ENCODE measurements at regions not wholly inside any gene's neighbourhood (a gene's known extent, or its start where the extent isn't known, plus 50 kb on each side); places are given as distances from the start of the nearest gene placed in this dataset.
A peak's percentile ranks its signal among the peaks of the same experiment; 100 is the strongest.

DNA sequence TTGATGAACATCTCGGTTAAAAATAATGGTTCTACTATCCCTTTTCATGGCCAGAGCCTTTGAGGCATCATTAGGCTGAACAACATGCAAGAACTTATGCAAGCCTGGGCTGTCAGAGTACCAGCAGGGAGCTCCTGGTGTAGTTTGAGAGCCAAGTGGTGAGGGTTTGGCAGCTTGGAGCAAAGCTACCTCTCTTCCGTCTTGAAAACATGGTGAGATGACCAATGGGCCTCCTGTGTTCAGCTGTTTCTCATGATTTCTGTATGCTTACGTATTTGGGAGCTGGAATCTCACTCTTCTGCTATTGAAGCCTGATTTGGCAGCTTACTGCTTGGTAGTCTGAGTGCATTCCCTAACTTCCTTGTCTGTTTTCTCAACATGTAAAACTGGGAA lies 150.4 kb downstream of the CXCL12 start:
- Histone ChIP-seq H3K27me3 (no peaks in the 10 kb centered on the region), H3K4me1 (no peaks in the 10 kb centered on the region), H3K9me3 (no peaks in the 10 kb centered on the region), H3K36me3 (ENCODE audit: low read depth, missing control alignments) (no peaks in the 10 kb centered on the region), H3K27ac (no peak overlapping the region), H3K4me3 (no peak overlapping the region)
- no peak for TF ChIP-seq POLR2A (IDR thresholded peaks at IDR 0.05)
- TF ChIP-seq, protein P1, sequence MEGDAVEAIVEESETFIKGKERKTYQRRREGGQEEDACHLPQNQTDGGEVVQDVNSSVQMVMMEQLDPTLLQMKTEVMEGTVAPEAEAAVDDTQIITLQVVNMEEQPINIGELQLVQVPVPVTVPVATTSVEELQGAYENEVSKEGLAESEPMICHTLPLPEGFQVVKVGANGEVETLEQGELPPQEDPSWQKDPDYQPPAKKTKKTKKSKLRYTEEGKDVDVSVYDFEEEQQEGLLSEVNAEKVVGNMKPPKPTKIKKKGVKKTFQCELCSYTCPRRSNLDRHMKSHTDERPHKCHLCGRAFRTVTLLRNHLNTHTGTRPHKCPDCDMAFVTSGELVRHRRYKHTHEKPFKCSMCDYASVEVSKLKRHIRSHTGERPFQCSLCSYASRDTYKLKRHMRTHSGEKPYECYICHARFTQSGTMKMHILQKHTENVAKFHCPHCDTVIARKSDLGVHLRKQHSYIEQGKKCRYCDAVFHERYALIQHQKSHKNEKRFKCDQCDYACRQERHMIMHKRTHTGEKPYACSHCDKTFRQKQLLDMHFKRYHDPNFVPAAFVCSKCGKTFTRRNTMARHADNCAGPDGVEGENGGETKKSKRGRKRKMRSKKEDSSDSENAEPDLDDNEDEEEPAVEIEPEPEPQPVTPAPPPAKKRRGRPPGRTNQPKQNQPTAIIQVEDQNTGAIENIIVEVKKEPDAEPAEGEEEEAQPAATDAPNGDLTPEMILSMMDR (IDR thresholded peaks at IDR 0.05), result no peak
- intact Hi-C loops (cut with DNase I; ENCODE audit: low total_unique reads), result no loop called here
- DNase-seq, result no peak
- 71 to 86% methylated on average over 3 of the region's 3 CpGs for WGBS, 2 donors

DNA sequence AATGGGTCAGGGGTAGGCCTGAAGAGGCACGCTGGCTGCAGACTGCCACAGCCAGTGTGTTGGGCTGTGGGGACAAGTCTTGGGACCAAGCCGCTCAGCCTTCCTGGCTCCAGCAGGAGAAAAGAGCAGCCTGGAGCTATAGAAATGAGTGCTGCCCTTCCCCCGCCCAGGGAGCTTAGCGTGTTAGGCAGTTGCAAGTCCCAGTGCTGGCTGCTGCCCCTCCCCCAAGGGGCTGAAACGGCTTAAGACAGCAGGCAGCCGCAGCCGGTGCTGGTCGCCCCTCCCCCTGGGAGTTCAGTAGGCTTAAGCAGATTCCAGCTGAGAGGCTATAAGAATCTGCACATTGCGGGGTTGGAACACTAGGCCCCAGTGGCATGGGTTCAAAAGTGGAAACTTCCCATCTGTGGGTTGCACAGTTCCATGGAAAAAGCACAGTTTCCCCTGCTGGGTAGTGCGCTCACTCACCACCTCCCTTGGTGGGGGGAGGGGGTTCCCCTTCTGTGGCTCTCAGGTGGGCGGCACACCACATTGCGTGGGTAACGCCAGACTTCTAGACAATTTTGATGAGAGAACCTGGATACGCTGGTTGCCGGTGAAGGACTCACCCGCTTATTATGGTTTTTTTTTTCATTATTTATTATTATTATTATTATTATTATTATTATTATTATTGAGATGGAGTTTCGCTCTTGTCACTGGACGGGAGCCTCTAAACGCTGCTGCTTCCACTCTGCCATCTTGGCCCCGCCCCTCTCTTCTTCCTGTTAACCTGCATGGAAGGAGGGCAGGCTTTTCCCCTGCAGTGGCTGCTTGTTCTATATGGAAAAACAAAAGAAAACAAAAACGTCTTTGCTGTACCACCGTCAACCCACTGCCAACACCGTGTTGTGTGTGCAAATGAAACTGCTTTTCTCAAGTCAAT lies 151.1 kb downstream of the CXCL12 start:
- H3K9me3 ChIP-seq, result no peaks in the 10 kb centered on the region
- H3K27ac ChIP-seq, result no peak overlapping the region
- TF ChIP-seq, protein P1 (IDR thresholded peaks at IDR 0.05), result no peak
- TF ChIP-seq POLR2A (IDR thresholded peaks at IDR 0.05), result no peak
- H3K4me3 ChIP-seq, result no peak overlapping the region
- no peaks in the 10 kb centered on the region for H3K27me3 ChIP-seq
- no peaks in the 10 kb centered on the region for H3K4me1 ChIP-seq
- peak; percentile 36 for DNase-seq
- intact Hi-C loops (cut with DNase I; ENCODE audit: low total_unique reads), result no loop called here
- 55 to 67% methylated on average over 14 to 23 of the region's 23 CpGs for WGBS, 2 donors
- no peaks in the 10 kb centered on the region for H3K36me3 ChIP-seq (ENCODE audit: low read depth, missing control alignments)

DNA sequence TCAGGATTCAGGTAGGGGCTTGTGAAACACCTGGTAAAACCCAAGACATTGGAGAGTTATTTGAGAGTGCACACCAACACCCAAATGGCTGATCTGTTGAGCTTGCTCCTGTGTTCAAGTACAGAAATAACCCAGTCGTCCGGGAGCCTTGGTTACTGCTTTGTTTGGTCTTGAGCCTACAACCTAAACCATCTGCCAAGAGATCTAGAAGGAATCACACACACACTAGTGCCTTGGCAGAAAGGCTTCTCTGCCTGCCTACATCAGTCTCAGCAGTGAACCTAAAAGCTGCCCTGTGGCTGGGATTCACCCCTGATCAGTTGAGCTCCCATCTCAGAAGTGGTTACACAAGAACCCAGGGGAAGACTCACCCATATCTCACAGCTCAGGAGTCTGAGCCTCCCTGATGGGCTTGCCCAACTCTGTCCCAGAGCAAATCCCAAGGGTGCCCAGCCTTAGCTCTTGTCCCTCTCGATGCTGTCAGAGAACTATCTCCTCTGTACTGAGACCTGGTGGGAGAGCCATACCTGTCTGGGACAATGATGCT lies 167.6 kb downstream of the CXCL12 start:
- Histone ChIP-seq H3K27me3 (no peaks in the 10 kb centered on the region), H3K27ac (no peak overlapping the region), H3K4me1 (no peaks in the 10 kb centered on the region), H3K36me3 (ENCODE audit: low read depth, missing control alignments) (no peaks in the 10 kb centered on the region), H3K9me3 (no peaks in the 10 kb centered on the region), H3K4me3 (no peak overlapping the region)
- intact Hi-C loops (cut with DNase I; ENCODE audit: low total_unique reads), result no loop called here
- WGBS, 2 donors, result 88 to 100% methylated on average over 3 of the region's 3 CpGs
- no peak for DNase-seq
- TF ChIP-seq POLR2A (IDR thresholded peaks at IDR 0.05), result no peak
- TF ChIP-seq, protein P1 (IDR thresholded peaks at IDR 0.05), result no peak

DNA sequence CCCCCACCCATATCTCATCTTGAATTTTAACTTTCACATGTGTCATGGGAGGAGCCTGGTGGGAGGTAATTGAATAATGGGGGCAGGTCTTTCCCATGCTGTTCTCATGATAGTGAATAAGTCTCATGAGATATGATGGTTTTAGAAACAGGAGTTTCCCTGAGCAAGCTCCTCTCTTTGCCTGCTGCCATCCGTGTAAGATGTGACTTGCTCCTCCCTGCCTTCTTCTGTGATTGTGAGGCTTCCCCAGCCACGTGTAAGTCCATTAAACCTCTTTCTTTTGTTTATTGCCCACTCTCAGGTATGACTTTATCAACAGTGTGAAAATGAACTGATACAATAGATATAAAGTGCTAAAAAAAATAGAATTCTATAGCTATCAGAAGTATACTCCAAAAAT lies 168.8 kb downstream of the CXCL12 start:
- Histone ChIP-seq H3K9me3 (no peaks in the 10 kb centered on the region), H3K4me1 (no peaks in the 10 kb centered on the region), H3K36me3 (ENCODE audit: low read depth, missing control alignments) (no peaks in the 10 kb centered on the region), H3K27me3 (no peaks in the 10 kb centered on the region), H3K4me3 (no peak overlapping the region), H3K27ac (no peak overlapping the region)
- intact Hi-C loops (cut with DNase I; ENCODE audit: low total_unique reads), result no loop called here
- DNase-seq, result no peak
- 78 to 87% methylated on average over 2 of the region's 2 CpGs for WGBS, 2 donors
- TF ChIP-seq POLR2A (IDR thresholded peaks at IDR 0.05), result no peak
- TF ChIP-seq, protein P1 (IDR thresholded peaks at IDR 0.05), result no peak
